LNCaP clone FGC (cell line): ENCODE measurements at regions not wholly inside any gene's neighbourhood (a gene's known extent, or its start where the extent isn't known, plus 50 kb on each side); places are given as distances from the start of the nearest gene placed in this dataset.
"Not testable (repeated sequence)": the region's sequence is repeated elsewhere in the genome, so short reads cannot be mapped to it uniquely, and the experiment has no call there.

Experiments
- DNase-seq: peaks from one replicate; pipeline ENCODE4 v3.0.0-alpha.2; 2011; ENCODE audit warnings: low read depth
- H3K4me3 ChIP-seq: 2 replicates; pipeline ENCODE4 v1.5.1; 2011; ENCODE audit warnings: mild to moderate bottlenecking, low read depth, low read length, control low read depth
- TF ChIP-seq, protein P1 (sequence below): IDR thresholded peaks from 2 replicates; pipeline ENCODE4 v1.5.1; 2012; ENCODE audit warnings: mild to moderate bottlenecking; ENCODE audit not compliant: control insufficient read depth, insufficient read depth; ENCODE audit errors: extremely low read depth

DNA sequence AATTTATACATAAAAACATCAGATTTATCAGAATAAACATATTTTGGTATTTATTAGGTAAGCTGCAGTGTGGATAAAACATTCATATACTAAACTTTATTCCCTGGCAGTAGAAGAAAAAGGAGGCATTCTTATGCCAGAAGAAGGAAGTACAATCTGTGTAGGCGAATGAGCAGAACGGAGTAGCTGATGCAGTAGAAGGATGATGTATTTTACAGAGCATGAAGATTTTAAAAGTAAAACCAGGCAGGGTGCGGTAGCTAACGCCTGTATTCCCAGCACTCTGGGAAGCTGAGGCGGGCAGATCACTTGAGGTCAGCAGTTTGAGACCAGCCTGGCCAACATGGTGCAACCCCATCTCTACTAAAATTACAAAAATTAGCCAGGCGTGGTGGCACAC is 294.9 kb upstream of the MKLN1 start:
- H3K4me3 ChIP-seq: no peak overlapping the region
- DNase-seq: no peak
- TF ChIP-seq, protein P1, sequence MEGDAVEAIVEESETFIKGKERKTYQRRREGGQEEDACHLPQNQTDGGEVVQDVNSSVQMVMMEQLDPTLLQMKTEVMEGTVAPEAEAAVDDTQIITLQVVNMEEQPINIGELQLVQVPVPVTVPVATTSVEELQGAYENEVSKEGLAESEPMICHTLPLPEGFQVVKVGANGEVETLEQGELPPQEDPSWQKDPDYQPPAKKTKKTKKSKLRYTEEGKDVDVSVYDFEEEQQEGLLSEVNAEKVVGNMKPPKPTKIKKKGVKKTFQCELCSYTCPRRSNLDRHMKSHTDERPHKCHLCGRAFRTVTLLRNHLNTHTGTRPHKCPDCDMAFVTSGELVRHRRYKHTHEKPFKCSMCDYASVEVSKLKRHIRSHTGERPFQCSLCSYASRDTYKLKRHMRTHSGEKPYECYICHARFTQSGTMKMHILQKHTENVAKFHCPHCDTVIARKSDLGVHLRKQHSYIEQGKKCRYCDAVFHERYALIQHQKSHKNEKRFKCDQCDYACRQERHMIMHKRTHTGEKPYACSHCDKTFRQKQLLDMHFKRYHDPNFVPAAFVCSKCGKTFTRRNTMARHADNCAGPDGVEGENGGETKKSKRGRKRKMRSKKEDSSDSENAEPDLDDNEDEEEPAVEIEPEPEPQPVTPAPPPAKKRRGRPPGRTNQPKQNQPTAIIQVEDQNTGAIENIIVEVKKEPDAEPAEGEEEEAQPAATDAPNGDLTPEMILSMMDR: no peak

DNA sequence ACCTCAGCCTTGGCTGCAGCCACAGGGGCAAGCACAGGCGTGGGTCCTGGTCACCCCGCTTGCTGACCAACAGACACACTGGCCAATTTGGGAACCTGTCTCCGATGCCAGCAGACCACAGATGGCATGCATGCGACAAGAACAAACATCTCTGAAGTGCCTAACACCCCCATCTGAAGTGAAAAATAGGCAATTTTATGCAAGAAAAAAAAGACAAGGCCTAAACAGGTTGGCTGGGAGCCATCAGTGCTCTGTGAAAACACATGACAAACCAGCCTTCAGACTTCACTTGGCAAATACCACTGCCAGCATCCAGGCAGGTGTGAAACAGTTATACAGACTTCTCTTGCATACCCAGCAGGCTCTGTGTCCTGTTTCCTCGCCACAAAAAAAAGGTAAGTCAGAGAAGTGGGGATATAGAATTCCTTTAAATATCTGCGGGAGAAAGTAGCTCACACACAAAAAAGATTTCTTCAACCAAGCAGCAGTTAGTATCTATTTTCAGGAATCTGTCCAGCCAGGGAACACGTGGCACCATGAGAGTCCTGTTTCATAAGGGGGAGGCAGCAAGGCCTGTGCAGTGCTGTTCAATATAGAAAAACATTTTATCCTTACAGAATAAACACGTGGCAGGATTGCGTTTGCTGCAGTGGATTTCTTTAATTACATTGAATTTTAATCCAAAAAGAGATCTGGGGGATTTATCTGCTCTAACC is 293.4 kb upstream of the MKLN1 start:
- DNase-seq: no peak
- TF ChIP-seq, protein P1: no peak
- no peak overlapping the region for H3K4me3 ChIP-seq

DNA sequence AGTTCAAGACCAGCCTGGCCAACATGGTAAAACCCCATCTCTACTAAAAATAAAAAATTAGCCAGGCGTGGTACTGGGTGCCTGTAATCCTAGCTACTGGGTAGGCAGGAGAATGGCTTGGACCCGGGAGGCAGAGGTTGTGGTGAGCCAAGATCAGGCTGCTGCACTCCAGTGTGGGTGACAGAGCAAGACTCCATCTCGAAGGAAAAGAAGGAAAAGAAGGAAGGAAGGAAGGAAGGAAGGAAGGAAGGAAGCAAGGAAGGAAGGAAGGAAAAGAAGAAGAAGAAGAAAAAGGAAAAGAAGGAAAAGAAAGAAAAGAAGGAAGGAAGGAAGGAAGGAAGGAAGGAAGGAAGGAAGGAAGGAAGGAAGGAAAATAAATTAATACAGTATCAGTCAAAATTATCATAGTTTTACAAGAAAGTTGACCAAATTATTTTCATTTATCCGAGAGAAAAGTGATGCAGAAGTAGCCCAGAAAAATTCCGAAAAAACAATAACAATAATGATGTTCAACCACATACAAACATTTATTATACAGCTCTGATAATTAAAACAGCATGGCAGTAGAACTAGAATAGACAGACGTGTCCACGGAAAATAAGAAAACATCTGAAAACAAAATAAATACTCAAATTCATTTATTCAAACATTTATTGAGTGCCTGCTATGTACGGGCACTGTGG is 292.4 kb upstream of the MKLN1 start:
- no peak for DNase-seq
- TF ChIP-seq, protein P1: no peak
- no peak overlapping the region for H3K4me3 ChIP-seq

DNA sequence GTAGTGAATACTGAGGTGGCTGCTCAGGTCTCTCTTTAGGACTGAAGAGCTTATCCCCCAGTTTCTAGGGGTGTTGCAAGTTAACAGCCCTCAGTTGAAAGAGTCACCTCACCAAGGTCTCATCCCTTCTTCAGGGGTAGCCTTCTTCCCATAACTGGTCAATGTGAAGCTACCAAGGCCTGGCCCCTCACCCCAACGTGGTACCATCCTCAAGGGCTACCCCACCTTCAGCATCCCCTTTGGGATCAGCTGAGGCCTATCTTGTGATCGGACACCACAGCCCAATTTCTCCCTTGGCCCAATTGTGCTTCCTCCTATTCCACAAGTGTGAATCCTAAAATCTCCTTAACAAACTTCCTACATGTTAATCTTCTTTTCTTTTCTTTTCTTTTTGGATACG is 289.5 kb upstream of the MKLN1 start:
- TF ChIP-seq, protein P1: no peak
- DNase-seq: no peak
- no peak overlapping the region for H3K4me3 ChIP-seq

DNA sequence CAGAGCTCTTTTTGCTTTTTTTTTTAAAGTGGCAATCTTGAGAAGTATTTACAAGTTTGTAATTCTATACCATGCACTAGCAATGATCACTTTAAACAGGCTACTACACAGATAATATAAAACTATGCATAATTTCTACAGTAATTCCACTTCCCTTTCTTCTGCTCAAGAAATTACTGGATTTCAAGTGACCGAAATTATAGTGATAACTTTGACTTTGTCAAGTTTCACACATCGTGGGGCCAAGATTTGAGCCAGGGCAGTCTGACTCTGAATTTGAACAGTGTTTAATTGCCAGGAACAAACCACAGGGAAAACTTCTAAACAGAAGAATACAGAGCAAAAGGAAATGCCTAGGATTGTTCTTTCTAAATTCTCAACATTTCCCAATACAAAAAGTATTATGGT is 288.3 kb upstream of the MKLN1 start:
- H3K4me3 ChIP-seq: no peak overlapping the region
- TF ChIP-seq, protein P1: no peak
- no peak for DNase-seq

DNA sequence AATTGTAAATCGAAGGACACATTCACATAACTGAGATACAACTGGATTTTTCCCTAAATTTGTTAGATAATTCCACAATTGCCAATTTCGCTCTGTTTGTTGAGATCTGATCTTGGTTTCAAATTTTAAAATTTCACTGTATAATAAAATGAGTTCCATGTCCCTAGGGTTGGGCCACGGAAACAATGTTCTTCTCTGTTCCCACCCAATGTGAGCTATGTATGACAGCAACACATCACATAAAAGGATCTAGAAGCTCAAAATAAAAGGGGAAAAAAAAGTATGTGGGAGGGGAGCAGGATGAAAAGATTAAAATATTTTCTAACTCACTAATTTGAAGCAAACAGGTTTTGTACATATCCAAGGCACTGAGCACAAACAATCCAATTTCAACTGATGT is 287.8 kb upstream of the MKLN1 start:
- TF ChIP-seq, protein P1: no peak
- no peak overlapping the region for H3K4me3 ChIP-seq
- no peak for DNase-seq

DNA sequence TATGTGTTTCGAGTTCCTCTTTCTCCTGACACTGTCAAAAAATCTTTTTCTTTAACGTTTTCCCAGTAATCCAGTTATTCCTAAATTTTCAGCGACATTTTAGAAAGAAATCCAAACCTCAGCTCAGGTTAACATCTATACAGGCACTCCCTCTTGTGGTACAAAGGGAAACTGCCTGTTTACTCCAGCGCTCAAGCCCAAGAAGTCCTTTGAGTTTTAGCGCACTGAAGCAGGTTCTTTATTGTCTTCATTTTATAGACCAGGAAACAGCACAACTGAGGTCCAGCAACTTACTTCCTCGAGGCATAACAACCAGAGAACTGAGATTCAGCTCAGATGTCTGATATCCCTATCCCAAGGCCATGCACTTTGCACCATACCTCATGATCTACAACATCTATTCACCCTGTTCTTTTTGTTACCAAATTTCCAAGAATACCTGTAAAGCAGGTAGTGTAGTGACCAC is 287.2 kb upstream of the MKLN1 start:
- TF ChIP-seq, protein P1: peak; percentile 87
- peak; percentile 66 for DNase-seq
- H3K4me3 ChIP-seq: no peak overlapping the region

DNA sequence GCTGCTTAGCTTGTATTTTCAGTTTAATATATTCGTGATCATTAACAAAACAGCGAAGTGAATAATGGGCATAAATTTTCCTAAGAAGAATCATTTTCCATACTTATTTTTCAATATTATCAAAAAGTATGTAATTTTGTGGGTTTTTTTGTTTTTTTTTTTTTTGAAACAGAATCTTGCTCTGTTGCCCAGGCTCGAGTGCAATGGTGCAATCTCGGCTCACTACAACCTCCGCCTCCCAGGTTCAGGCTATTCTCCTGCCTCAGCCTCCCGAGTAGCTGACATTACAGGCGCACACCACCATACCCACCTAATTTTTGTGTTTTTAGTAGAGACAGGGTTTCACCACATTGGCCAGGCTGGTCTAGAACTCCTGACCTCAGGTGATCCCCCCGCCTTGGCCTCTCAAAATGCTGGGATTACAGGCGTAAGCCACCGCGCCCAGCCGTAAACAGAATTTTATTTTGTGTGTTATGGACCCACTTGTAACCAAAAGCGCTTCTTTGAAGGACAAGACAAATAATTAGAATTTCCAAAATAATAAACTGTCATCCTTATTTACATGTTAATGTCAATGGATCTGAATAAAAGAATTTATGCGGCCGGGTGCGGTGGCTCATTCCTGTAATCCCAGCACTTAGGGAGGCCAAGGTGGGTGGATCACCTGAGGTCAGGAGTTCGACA is 286.5 kb upstream of the MKLN1 start:
- DNase-seq, H3K4me3 ChIP-seq: not testable (repeated sequence)
